ENCODE measurements at regions not wholly inside any gene's neighbourhood (a gene's known extent, or its start where the extent isn't known, plus 50 kb on each side); places are given as distances from the start of the nearest gene placed in this dataset.

DNA sequence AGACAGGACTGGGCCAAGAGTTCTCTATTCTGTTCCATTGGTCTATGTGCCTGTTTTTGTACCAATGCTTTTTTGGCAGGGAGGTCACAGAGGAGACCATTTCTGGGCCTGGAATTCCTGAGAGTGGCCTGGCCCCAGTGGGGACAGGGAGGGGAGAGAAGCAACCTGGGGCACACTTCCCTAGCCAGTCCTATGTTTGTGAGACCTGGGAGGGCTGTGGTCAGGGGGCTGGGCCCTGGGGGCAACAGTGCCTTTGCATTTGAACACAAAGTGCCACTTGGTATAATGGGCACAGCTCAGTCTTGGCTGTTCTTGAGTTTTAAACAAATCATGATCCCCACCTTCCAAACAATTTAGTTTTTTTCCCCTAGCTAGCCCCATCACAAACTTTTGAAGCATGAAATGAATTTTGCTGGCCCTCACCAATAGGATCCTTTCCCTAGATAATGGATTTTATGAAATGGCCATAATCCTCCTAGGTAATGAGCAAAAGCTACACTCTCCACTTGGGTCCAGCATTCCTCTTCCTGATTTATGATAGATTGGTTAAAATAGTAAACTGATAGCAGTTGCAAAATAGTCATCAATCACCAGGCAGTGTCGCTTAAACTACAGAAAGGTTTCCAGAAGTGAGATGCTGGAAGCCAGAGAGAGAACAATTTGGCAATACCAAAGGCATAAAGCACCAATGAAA is 133.5 kb downstream of the GLI2 start:
- H3K4me1 Mint-ChIP-seq (ENCODE audit: low read depth): peaks cover 5% of the 10 kb centered on the region
- no peaks in the 10 kb centered on the region for H3K36me3 Mint-ChIP-seq (ENCODE audit: insufficient read depth)
- no peak overlapping the region for H3K4me3 Mint-ChIP-seq (ENCODE audit: low read depth)
- H3K27ac Mint-ChIP-seq: no peak overlapping the region
- TF ChIP-seq, protein P1, sequence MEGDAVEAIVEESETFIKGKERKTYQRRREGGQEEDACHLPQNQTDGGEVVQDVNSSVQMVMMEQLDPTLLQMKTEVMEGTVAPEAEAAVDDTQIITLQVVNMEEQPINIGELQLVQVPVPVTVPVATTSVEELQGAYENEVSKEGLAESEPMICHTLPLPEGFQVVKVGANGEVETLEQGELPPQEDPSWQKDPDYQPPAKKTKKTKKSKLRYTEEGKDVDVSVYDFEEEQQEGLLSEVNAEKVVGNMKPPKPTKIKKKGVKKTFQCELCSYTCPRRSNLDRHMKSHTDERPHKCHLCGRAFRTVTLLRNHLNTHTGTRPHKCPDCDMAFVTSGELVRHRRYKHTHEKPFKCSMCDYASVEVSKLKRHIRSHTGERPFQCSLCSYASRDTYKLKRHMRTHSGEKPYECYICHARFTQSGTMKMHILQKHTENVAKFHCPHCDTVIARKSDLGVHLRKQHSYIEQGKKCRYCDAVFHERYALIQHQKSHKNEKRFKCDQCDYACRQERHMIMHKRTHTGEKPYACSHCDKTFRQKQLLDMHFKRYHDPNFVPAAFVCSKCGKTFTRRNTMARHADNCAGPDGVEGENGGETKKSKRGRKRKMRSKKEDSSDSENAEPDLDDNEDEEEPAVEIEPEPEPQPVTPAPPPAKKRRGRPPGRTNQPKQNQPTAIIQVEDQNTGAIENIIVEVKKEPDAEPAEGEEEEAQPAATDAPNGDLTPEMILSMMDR (IDR thresholded peaks at IDR 0.05; ENCODE audit: unreplicated experiment): no peak
- peaks cover 91% of the 10 kb centered on the region for H3K27me3 Mint-ChIP-seq
- no peak for DNase-seq (ENCODE audit: low spot score, unreplicated experiment)
- H3K9me3 Mint-ChIP-seq (ENCODE audit: low read depth): no peaks in the 10 kb centered on the region

DNA sequence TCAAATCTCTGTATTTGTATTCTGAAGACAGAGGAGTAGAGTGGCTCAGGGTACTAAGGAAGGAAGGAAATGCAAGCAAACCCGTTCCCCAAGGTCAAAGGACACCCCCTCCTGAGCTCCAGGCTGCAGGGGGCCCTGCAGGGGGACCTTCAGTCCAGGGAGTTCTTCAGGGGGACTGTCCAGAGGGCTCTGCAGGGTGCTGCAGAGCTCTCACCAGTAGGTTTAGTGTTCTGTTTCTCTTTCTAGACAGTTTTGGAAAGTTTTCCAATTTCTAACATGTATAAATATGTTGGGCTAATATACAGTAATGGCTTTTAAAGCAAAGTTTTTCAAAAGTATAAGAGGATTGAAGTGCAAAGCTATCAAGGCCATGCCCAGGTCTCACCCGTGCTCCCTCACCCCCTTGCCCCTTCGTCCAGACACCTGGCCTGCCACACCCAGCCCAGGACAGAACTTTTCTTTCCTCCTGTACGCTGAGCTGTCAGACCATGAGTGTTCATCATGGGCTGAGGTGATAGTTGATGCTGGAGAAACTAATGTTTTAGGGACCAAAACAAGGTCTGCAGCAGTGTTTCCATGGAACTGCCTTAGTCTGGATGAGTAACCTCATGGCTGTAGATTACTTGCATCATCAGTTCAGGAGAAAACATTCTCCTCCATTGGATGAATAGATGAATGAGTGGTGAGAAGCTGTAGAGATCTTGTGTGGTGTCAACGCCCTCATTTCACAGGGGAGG is 134.2 kb downstream of the GLI2 start:
- no peaks in the 10 kb centered on the region for H3K36me3 Mint-ChIP-seq (ENCODE audit: insufficient read depth)
- no peak for DNase-seq (ENCODE audit: low spot score, unreplicated experiment)
- peaks cover 96% of the 10 kb centered on the region for H3K27me3 Mint-ChIP-seq
- H3K4me1 Mint-ChIP-seq (ENCODE audit: low read depth): peaks cover 5% of the 10 kb centered on the region
- TF ChIP-seq, protein P1 (IDR thresholded peaks at IDR 0.05; ENCODE audit: unreplicated experiment): no peak
- H3K9me3 Mint-ChIP-seq (ENCODE audit: low read depth): no peaks in the 10 kb centered on the region
- no peak overlapping the region for H3K27ac Mint-ChIP-seq
- no peak overlapping the region for H3K4me3 Mint-ChIP-seq (ENCODE audit: low read depth)

DNA sequence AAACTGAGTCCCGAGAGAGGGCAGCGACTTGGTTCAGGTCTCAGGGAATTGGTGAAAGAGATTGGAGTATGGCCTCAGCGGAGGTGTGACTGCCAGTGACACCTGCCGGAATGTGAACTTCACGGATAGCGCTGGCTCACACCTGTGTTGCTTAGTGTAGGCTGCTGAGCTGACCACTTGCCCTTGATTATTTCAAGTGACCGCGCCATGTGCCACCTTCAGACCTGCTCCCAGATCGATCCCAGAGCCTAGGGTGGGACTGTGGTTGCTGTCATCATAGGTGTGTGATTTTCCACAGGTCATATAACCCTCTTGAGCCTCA is 134.8 kb downstream of the GLI2 start:
- Mint-ChIP-seq H3K4me3 (ENCODE audit: low read depth) (no peak overlapping the region), H3K27me3 (peaks cover 96% of the 10 kb centered on the region), H3K27ac (no peak overlapping the region), H3K9me3 (ENCODE audit: low read depth) (no peaks in the 10 kb centered on the region), H3K36me3 (ENCODE audit: insufficient read depth) (no peaks in the 10 kb centered on the region), H3K4me1 (ENCODE audit: low read depth) (peaks cover 5% of the 10 kb centered on the region)
- TF ChIP-seq, protein P1 (IDR thresholded peaks at IDR 0.05; ENCODE audit: unreplicated experiment): no peak
- no peak for DNase-seq (ENCODE audit: low spot score, unreplicated experiment)

DNA sequence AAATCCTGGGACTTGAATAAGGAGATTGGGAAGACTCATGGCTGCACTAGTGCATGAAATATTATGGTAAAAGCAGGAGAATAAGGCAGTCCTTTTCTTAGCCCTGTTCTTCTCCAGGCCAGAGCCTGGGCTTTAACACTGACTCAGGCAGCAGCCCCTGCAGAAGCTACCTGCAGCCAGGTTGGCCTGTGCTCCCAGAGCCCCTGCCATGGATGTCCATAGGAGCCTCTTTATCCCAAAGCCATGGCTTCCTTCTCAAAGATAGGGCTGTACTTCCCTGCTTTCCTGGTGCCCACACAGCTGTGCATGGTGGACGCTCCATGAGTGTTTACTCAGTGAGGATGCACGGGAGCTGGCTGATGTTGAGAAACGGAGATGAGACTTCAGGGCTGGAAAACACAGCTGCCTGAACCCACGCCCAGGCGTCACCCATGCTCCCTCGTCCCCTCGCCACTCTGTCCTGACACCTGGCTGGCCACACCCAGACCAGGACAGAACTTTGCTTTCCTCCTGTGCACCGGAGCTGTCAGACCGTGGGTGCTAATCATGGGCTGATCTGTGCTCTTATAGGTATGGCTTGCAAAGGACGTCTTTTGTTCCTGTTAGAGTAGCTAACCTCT is 135.5 kb downstream of the GLI2 start:
- peaks cover 5% of the 10 kb centered on the region for H3K4me1 Mint-ChIP-seq (ENCODE audit: low read depth)
- TF ChIP-seq, protein P1 (IDR thresholded peaks at IDR 0.05; ENCODE audit: unreplicated experiment): no peak
- no peaks in the 10 kb centered on the region for H3K9me3 Mint-ChIP-seq (ENCODE audit: low read depth)
- no peak for DNase-seq (ENCODE audit: low spot score, unreplicated experiment)
- peaks cover 96% of the 10 kb centered on the region for H3K27me3 Mint-ChIP-seq
- H3K4me3 Mint-ChIP-seq (ENCODE audit: low read depth): no peak overlapping the region
- no peaks in the 10 kb centered on the region for H3K36me3 Mint-ChIP-seq (ENCODE audit: insufficient read depth)
- H3K27ac Mint-ChIP-seq: no peak overlapping the region

DNA sequence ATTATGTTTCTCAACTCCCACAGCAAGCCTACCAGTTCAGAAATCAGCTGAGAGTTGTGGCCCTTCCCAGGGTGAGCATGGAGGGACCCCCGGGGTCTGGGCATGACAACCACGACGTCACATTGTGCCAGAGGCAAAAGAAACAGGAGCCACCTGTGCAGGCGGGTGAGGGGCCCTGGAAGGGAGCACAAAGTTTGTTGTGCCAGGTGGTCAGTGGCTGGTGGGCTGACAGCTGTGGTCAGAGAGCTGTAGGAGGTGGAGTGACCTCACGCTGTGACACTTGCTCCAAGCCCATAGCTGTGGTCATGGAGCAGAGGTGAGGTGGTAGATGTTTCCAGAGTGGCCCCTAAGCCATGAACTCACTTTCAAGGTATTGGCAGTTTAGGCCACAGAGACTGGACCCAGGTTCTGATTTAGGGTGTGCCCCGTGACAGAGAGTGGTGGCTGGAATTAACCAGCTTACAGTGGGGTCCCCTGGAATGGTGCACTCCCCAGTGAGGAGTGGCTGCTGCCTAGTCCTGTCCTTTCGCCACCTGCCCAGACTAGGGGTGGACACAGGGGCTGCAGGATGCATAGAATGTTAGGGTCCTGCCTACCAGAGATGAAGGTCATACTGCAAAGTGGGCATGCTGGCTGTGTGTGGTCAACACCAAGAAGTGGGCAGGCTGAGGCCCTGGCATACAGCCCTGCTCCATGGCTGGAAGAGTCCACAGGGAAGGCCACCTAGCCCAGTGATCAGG is 136.4 kb downstream of the GLI2 start:
- Mint-ChIP-seq H3K4me3 (ENCODE audit: low read depth) (no peak overlapping the region), H3K4me1 (ENCODE audit: low read depth) (peaks cover 5% of the 10 kb centered on the region)
- TF ChIP-seq, protein P1 (IDR thresholded peaks at IDR 0.05; ENCODE audit: unreplicated experiment): no peak

More for the DNA sequence above, 136.4 kb downstream of the GLI2 start:
- no peak for DNase-seq (ENCODE audit: low spot score, unreplicated experiment)
- Mint-ChIP-seq H3K9me3 (ENCODE audit: low read depth) (no peaks in the 10 kb centered on the region), H3K27me3 (peaks cover 97% of the 10 kb centered on the region), H3K36me3 (ENCODE audit: insufficient read depth) (no peaks in the 10 kb centered on the region), H3K27ac (no peak overlapping the region)
